Peyer's patch (tissue), 4 donors: ENCODE measurements at regions not wholly inside any gene's neighbourhood (a gene's known extent, or its start where the extent isn't known, plus 50 kb on each side); places are given as distances from the start of the nearest gene placed in this dataset.

Experiments
- POLR2A ChIP-seq, 2 donors: fragments of 450-650 bp; IDR thresholded peaks; one replicate each; pipeline ENCODE4 v1.5.1; 2017; ENCODE audit warnings: antibody characterized with exemption in 2 of 2, mild to moderate bottlenecking in 2 of 2, moderate library complexity in 2 of 2
- TF ChIP-seq, protein P1 (sequence below), 6 experiments: fragments of 450-650 bp in 4 of 6; fragments of 200-600 bp in 2 of 6; sonication (generic) in 1 of 6; IDR thresholded peaks; one replicate each; pipeline ENCODE4 v1.5.1; 2017 to 2019; ENCODE audit warnings: antibody characterized with exemption in 6 of 6, mild to moderate bottlenecking in 3 of 6, moderate library complexity in 1 of 6

DNA sequence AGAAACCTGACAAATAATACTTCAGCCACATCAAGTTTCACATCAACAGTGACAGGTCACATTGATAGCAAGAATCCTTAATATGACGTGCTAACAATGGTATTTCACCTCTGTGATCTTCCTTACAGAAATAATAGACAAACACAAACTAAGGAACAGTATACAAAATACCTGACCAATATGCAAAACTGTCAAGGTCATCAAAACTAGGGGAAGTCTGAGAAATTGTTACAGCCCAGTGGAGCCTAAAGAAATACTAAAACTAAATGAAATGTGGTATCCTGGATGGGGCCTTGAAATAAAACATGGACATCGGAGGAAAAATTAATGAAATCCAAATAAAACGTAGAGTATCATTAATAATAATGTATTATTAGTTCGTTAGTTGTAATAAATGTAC, 422.0 kb upstream of the ZNF385D start:
- TF ChIP-seq, protein P1, sequence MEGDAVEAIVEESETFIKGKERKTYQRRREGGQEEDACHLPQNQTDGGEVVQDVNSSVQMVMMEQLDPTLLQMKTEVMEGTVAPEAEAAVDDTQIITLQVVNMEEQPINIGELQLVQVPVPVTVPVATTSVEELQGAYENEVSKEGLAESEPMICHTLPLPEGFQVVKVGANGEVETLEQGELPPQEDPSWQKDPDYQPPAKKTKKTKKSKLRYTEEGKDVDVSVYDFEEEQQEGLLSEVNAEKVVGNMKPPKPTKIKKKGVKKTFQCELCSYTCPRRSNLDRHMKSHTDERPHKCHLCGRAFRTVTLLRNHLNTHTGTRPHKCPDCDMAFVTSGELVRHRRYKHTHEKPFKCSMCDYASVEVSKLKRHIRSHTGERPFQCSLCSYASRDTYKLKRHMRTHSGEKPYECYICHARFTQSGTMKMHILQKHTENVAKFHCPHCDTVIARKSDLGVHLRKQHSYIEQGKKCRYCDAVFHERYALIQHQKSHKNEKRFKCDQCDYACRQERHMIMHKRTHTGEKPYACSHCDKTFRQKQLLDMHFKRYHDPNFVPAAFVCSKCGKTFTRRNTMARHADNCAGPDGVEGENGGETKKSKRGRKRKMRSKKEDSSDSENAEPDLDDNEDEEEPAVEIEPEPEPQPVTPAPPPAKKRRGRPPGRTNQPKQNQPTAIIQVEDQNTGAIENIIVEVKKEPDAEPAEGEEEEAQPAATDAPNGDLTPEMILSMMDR (IDR thresholded peaks at IDR 0.05), result no peak
- TF ChIP-seq POLR2A (IDR thresholded peaks at IDR 0.05), result no peak
